Fibroblast of pulmonary artery (primary cell): ENCODE measurements at regions not wholly inside any gene's neighbourhood (a gene's known extent, or its start where the extent isn't known, plus 50 kb on each side); places are given as distances from the start of the nearest gene placed in this dataset.
"Not testable (repeated sequence)": the region's sequence is repeated elsewhere in the genome, so short reads cannot be mapped to it uniquely, and the experiment has no call there.

Experiments
- DNase-seq: peaks from one replicate; pipeline ENCODE4 v3.0.0-alpha.2; 2010; ENCODE audit warnings: low read depth
- H3K4me3 ChIP-seq: replicated peaks from 2 replicates; pipeline ENCODE4 v1.5.1; 2011; ENCODE audit warnings: low read depth, mild to moderate bottlenecking, control low read depth, low read length, moderate library complexity
- CTCF ChIP-seq: IDR thresholded peaks from 2 replicates; pipeline ENCODE4 v1.5.1; 2011; ENCODE audit warnings: mild to moderate bottlenecking, control low read depth, low read length, inconsistent platforms; ENCODE audit errors: missing control alignments

- no peak overlapping the region for H3K4me3 ChIP-seq
- no peak for TF ChIP-seq CTCF
- DNase-seq = no peak
Observed at GRCh38 chr10:90007226-90007625, 305.8 kb downstream of the KIF20B start.

GRCh38 chr10:90011281-90011680, 309.9 kb downstream of the KIF20B start:
- not testable (repeated sequence) for DNase-seq, H3K4me3 ChIP-seq

GRCh38 chr10:90018819-90019218, 317.4 kb downstream of the KIF20B start:
- DNase-seq = no peak
- no peak overlapping the region for H3K4me3 ChIP-seq
- TF ChIP-seq CTCF = no peak

DNA sequence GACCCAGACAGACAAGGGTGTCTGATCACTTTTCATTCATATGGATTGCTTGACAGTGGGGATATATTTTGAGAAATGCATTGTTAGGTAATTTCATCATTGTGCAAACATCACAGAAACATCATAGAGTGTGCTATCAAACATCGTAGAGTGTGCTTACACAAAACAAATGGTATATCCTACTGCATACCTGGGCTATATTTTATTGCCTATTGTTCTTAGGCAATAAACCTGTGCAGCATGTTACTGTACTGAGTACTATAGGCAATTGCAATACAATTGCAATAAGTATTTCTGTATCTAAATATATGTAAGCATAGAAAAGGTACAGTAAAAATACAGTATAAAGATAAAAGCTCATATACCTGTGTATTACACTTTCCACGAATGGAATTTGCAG, 319.1 kb downstream of the KIF20B start:
- TF ChIP-seq CTCF = no peak
- no peak for DNase-seq
- no peak overlapping the region for H3K4me3 ChIP-seq

DNA sequence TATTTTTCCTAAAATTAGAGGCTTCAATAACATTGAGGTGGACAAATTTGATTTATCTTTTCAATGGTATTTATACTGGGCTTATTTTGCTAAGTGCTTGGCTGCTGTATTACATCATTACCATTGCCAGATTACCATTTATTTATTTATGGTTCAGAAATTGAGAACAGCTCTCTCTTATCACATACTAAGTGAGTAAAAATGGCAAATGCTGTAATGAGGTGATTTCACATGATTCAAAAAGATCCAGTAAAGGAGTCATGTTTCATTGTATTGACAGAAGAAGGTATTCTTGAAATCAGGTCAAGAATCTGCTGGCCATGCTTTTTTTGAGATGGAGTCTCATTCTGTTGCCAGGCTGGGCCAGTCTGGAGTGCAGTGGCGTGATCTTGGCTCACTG, 322.6 kb downstream of the KIF20B start:
- no peak for TF ChIP-seq CTCF
- no peak overlapping the region for H3K4me3 ChIP-seq
- no peak for DNase-seq

- no peak for TF ChIP-seq CTCF
- no peak for DNase-seq
- H3K4me3 ChIP-seq = no peak overlapping the region
Observed at GRCh38 chr10:90028312-90028711, 326.9 kb downstream of the KIF20B start.

- no peak overlapping the region for H3K4me3 ChIP-seq
- DNase-seq = no peak
- TF ChIP-seq CTCF = no peak
Observed at GRCh38 chr10:90031776-90032175, 330.4 kb downstream of the KIF20B start.

- no peak for TF ChIP-seq CTCF
- no peak for DNase-seq
- no peak overlapping the region for H3K4me3 ChIP-seq
Observed at GRCh38 chr10:90032519-90032918, 331.1 kb downstream of the KIF20B start.

- not testable (repeated sequence) for DNase-seq, H3K4me3 ChIP-seq
Observed at GRCh38 chr10:90034862-90035261, 333.5 kb downstream of the KIF20B start.
